AG09309 (cell line): ENCODE measurements at regions not wholly inside any gene's neighbourhood (a gene's known extent, or its start where the extent isn't known, plus 50 kb on each side); places are given as distances from the start of the nearest gene placed in this dataset.

Experiments used
- DNase-seq: peaks from one replicate; pipeline ENCODE4 v3.0.0-alpha.2; 2010; ENCODE audit warnings: low read depth
- H3K4me3 ChIP-seq: 2 replicates; pipeline ENCODE4 v1.5.1; 2011; ENCODE audit warnings: mild to moderate bottlenecking, low read depth, low read length, moderate library complexity; ENCODE audit not compliant: control insufficient read depth
- CTCF ChIP-seq: IDR thresholded peaks from 2 replicates; pipeline ENCODE4 v1.5.1; 2011; ENCODE audit warnings: mild to moderate bottlenecking, low read depth, low read length, inconsistent platforms; ENCODE audit not compliant: insufficient read depth, control insufficient read depth; ENCODE audit errors: missing control alignments

GRCh38 chr15:31163769-31164572, 62.4 kb upstream of the TRPM1 start:
- H3K4me3 ChIP-seq, result no peak overlapping the region
- no peak for DNase-seq
- TF ChIP-seq CTCF, result no peak

- TF ChIP-seq CTCF, result no peak
- no peak for DNase-seq
- no peak overlapping the region for H3K4me3 ChIP-seq
Observed at GRCh38 chr15:31164573-31164912, 63.0 kb upstream of the TRPM1 start.

- no peak for DNase-seq
- TF ChIP-seq CTCF, result no peak
- no peak overlapping the region for H3K4me3 ChIP-seq
Observed at GRCh38 chr15:31169558-31169957, 68.0 kb upstream of the TRPM1 start.

- no peak for DNase-seq
- TF ChIP-seq CTCF, result no peak
Observed at GRCh38 chr15:31171731-31172130, 70.2 kb upstream of the TRPM1 start.

GRCh38 chr15:31172606-31173005, 71.1 kb upstream of the TRPM1 start:
- no peak overlapping the region for H3K4me3 ChIP-seq
- TF ChIP-seq CTCF, result no peak
- no peak for DNase-seq

More at GRCh38 chr15:31171731-31172130, 70.2 kb upstream of the TRPM1 start:
- no peak overlapping the region for H3K4me3 ChIP-seq

GRCh38 chr15:31173790-31174450, 72.4 kb upstream of the TRPM1 start:
- TF ChIP-seq CTCF, result no peak
- no peak for DNase-seq
- H3K4me3 ChIP-seq, result no peak overlapping the region
